SK-N-SH (cell line): ENCODE measurements at regions not wholly inside any gene's neighbourhood (a gene's known extent, or its start where the extent isn't known, plus 50 kb on each side); places are given as distances from the start of the nearest gene placed in this dataset.

Experiments used
- CTCF ChIA-PET: fragments of 300-600, 350-600 bp; formaldehyde crosslinking; extraction: SDS; loops from one replicate; lab custom pipeline; 2021; lab: Yijun Ruan, JAX
- POLR2A ChIA-PET: fragments of 350-600 bp; sonication (Branson Sonifier 250); formaldehyde crosslinking; extraction: SDS; loops from one replicate; lab custom pipeline; 2020; ENCODE audit warnings: antibody characterized with exemption, inconsistent platforms; lab: Yijun Ruan, JAX
- DNase-seq: peaks from one replicate; pipeline ENCODE4 v3.0.0; 2012
- H2AFZ ChIP-seq: fragments of 200-600 bp; sonication (generic); 2 replicates; pipeline ENCODE4 v1.8.1; 2016; ENCODE audit warnings: antibody characterized with exemption, mild to moderate bottlenecking, low read depth
- H3F3A ChIP-seq: fragments of 200-600 bp; sonication (generic); replicated peaks from 2 replicates; pipeline ENCODE3; 2016; ENCODE audit warnings: antibody characterized with exemption, mild to moderate bottlenecking; ENCODE audit not compliant: insufficient read depth
- H3K27ac ChIP-seq, 2 experiments: fragments of 200-500 bp in 1 of 2; fragments of 200-600 bp in 1 of 2; sonication (Bioruptor generic) in 1 of 2; sonication (generic), shearing (Covaris generic) in 1 of 2; 2 replicates each; pipeline versions ENCODE4 v1.5.1 to v1.6.1; 2014 to 2016; ENCODE audit warnings: low read depth in 2 of 2, inconsistent platforms in 1 of 2, low read length in 1 of 2, mild to moderate bottlenecking in 1 of 2, mixed read lengths in 1 of 2
- H3K27me3 ChIP-seq: fragments of 200-600 bp; sonication (generic), shearing (Covaris generic); 2 replicates; pipeline ENCODE4 v1.6.1; 2016; ENCODE audit warnings: mixed run types; ENCODE audit not compliant: insufficient read depth
- H3K36me3 ChIP-seq, 2 experiments: fragments of 200-500 bp in 1 of 2; fragments of 200-600 bp in 1 of 2; sonication (Bioruptor generic) in 1 of 2; sonication (generic) in 1 of 2; replicated peaks in 1 of 2; 2 replicates each; pipeline versions ENCODE3 to v1.5.1; 2014 to 2016; ENCODE audit warnings: low read length in 1 of 2, mild to moderate bottlenecking in 1 of 2; ENCODE audit not compliant: insufficient read depth in 2 of 2, control insufficient read depth in 1 of 2
- H3K4me1 ChIP-seq, 2 experiments: fragments of 200-500 bp in 1 of 2; fragments of 200-600 bp in 1 of 2; sonication (Bioruptor generic) in 1 of 2; sonication (generic), shearing (Covaris generic) in 1 of 2; 2 replicates each; pipeline versions ENCODE4 v1.5.1 to v1.6.1; 2014 to 2016; ENCODE audit warnings: low read depth in 1 of 2, low read length in 1 of 2, mixed run types in 1 of 2; ENCODE audit not compliant: insufficient read depth in 2 of 2, control insufficient read depth in 1 of 2
- H3K4me2 ChIP-seq: fragments of 200-600 bp; sonication (generic), shearing (Covaris generic); 2 replicates; pipeline ENCODE4 v1.6.1; 2017; ENCODE audit warnings: mixed run types
- H3K4me3 ChIP-seq, 2 experiments: fragments of 200-500 bp in 1 of 2; fragments of 200-600 bp in 1 of 2; sonication (Bioruptor generic) in 1 of 2; sonication (generic), shearing (Covaris generic) in 1 of 2; 2 replicates each; pipeline versions ENCODE4 v1.5.1 to v1.8.1; 2014 to 2016; ENCODE audit warnings: low read depth in 2 of 2, inconsistent platforms in 1 of 2, low read length in 1 of 2, mild to moderate bottlenecking in 1 of 2, mixed read lengths in 1 of 2, moderate library complexity in 1 of 2
- H3K79me2 ChIP-seq: fragments of 200-600 bp; sonication (generic); 2 replicates; pipeline ENCODE4 v1.8.1; 2017; ENCODE audit warnings: mild to moderate bottlenecking; ENCODE audit not compliant: insufficient read depth
- H3K9ac ChIP-seq: fragments of 200-600 bp; sonication (generic); 2 replicates; pipeline ENCODE4 v1.6.1; 2017; ENCODE audit warnings: mixed run types
- H3K9me2 ChIP-seq: fragments of 200-600 bp; sonication (generic); 2 replicates; pipeline ENCODE4 v1.6.1; 2017; ENCODE audit warnings: mixed run types
- H3K9me3 ChIP-seq: fragments of 200-600 bp; sonication (generic); 2 replicates; pipeline ENCODE4 v1.6.1; 2017; ENCODE audit warnings: mixed run types, mild to moderate bottlenecking, moderate library complexity
- H4K20me1 ChIP-seq: fragments of 200-600 bp; sonication (generic); 2 replicates; pipeline ENCODE4 v1.6.1; 2017; ENCODE audit warnings: mild to moderate bottlenecking, mixed run types; ENCODE audit not compliant: insufficient read depth
- EP300 ChIP-seq, 2 experiments: IDR thresholded peaks; 2 replicates each; pipeline versions ENCODE4 v1.4.0 to v1.6.1; 2012; ENCODE audit warnings: borderline replicate concordance in 1 of 2, low read depth in 1 of 2, low read length in 1 of 2
- FOSL2 ChIP-seq: IDR thresholded peaks from 2 replicates; pipeline ENCODE4 v1.4.0; 2012; ENCODE audit warnings: low read depth, mild to moderate bottlenecking, moderate library complexity, borderline replicate concordance
- GABPA ChIP-seq: IDR thresholded peaks from 2 replicates; pipeline ENCODE4 v1.4.0; 2012; ENCODE audit warnings: low read depth, mild to moderate bottlenecking
- GATA2 ChIP-seq: sonication (generic); formaldehyde crosslinking; IDR thresholded peaks from 2 replicates; pipeline ENCODE4 v1.5.0; 2020; ENCODE audit warnings: mild to moderate bottlenecking, missing genetic modification reagents
- MEF2A ChIP-seq: IDR thresholded peaks from 2 replicates; pipeline ENCODE4 v1.4.0; 2012; ENCODE audit warnings: low read depth, borderline replicate concordance
- MXI1 ChIP-seq: IDR thresholded peaks from 2 replicates; pipeline ENCODE4 v1.6.1; 2012; ENCODE audit warnings: mild to moderate bottlenecking, low read depth, low read length, improper control_type of control experiment
- NFIC ChIP-seq: IDR thresholded peaks from 2 replicates; pipeline ENCODE4 v1.4.0; 2012; ENCODE audit warnings: borderline replicate concordance
- POLR2AphosphoS5 ChIP-seq: IDR thresholded peaks from 2 replicates; pipeline ENCODE4 v1.6.1; 2012; ENCODE audit warnings: low read depth, low read length
- RAD21 ChIP-seq: IDR thresholded peaks from 2 replicates; pipeline ENCODE4 v1.6.1; 2012; ENCODE audit warnings: mild to moderate bottlenecking, low read length
- RXRA ChIP-seq: IDR thresholded peaks from 2 replicates; pipeline ENCODE4 v1.4.0; 2012; ENCODE audit warnings: low read depth, mild to moderate bottlenecking, borderline replicate concordance
- SMC3 ChIP-seq: IDR thresholded peaks from 2 replicates; pipeline ENCODE4 v1.6.1; 2012; ENCODE audit warnings: low read depth, low read length, improper control_type of control experiment
- TAF1 ChIP-seq: IDR thresholded peaks from 2 replicates; pipeline ENCODE4 v1.6.1; 2012; ENCODE audit warnings: low read depth, mild to moderate bottlenecking, low read length, moderate library complexity, borderline replicate concordance
- TEAD4 ChIP-seq: IDR thresholded peaks from 2 replicates; pipeline ENCODE4 v1.4.0; 2012; ENCODE audit warnings: mild to moderate bottlenecking, borderline replicate concordance; ENCODE audit not compliant: insufficient read depth
- USF1 ChIP-seq: IDR thresholded peaks from 2 replicates; pipeline ENCODE4 v1.4.0; 2012; ENCODE audit warnings: low read depth, borderline replicate concordance
- USF2 ChIP-seq: fragments of 150-350 bp; IDR thresholded peaks from 2 replicates; pipeline ENCODE4 v1.6.1; 2017; ENCODE audit warnings: antibody characterized with exemption, low read length, low read depth, borderline replicate concordance
- YY1 ChIP-seq: IDR thresholded peaks from 2 replicates; pipeline ENCODE4 v1.4.0; 2012; ENCODE audit warnings: low read depth, mild to moderate bottlenecking
- WGBS: methylation state at CpG from one replicate; pipeline ENCODE4 v1.1.6; 2017; ENCODE audit warnings: low lambda C conversion rate; 5-methylcytosine and 5-hydroxymethylcytosine counted together
- TF ChIP-seq, protein P1 (sequence below): IDR thresholded peaks from 2 replicates; pipeline ENCODE4 v1.6.1; 2012; ENCODE audit warnings: mild to moderate bottlenecking, low read depth, low read length, moderate library complexity

- H3K79me2 ChIP-seq: no peaks in the 10 kb centered on the region
- H3F3A ChIP-seq: no peaks in the 10 kb centered on the region
- no peak for DNase-seq
- ChIA-PET POLR2A (no interaction called here), CTCF (no interaction called here)
- H2AFZ ChIP-seq: no peak overlapping the region
- H3K9ac ChIP-seq: no peak overlapping the region
- no peaks in the 10 kb centered on the region for H4K20me1 ChIP-seq
- H3K36me3 ChIP-seq: no peaks in the 10 kb centered on the region
- WGBS: 63% methylated on average over 3 of the region's 5 CpGs
- H3K9me2 ChIP-seq: no peaks in the 10 kb centered on the region
- no peaks in the 10 kb centered on the region for H3K27me3 ChIP-seq
- no peaks in the 10 kb centered on the region for H3K9me3 ChIP-seq
- no peaks in the 10 kb centered on the region for H3K4me1 ChIP-seq
- H3K4me2 ChIP-seq: no peak overlapping the region
- no peak overlapping the region for H3K4me3 ChIP-seq
- TF ChIP-seq POLR2AphosphoS5 (no peak), USF2 (no peak), GATA2 (no peak), SMC3 (no peak), RXRA (no peak), TEAD4 (no peak), USF1 (no peak), TAF1 (no peak), FOSL2 (no peak), NFIC (no peak), GABPA (no peak), EP300 (IDR thresholded peaks at IDR 0.05; ENCODE audit: borderline replicate concordance in 1 of 2, low read depth in 1 of 2, low read length in 1 of 2) (no peak), YY1 (no peak), MXI1 (no peak), MEF2A (no peak), RAD21 (no peak)
- TF ChIP-seq, protein P1, sequence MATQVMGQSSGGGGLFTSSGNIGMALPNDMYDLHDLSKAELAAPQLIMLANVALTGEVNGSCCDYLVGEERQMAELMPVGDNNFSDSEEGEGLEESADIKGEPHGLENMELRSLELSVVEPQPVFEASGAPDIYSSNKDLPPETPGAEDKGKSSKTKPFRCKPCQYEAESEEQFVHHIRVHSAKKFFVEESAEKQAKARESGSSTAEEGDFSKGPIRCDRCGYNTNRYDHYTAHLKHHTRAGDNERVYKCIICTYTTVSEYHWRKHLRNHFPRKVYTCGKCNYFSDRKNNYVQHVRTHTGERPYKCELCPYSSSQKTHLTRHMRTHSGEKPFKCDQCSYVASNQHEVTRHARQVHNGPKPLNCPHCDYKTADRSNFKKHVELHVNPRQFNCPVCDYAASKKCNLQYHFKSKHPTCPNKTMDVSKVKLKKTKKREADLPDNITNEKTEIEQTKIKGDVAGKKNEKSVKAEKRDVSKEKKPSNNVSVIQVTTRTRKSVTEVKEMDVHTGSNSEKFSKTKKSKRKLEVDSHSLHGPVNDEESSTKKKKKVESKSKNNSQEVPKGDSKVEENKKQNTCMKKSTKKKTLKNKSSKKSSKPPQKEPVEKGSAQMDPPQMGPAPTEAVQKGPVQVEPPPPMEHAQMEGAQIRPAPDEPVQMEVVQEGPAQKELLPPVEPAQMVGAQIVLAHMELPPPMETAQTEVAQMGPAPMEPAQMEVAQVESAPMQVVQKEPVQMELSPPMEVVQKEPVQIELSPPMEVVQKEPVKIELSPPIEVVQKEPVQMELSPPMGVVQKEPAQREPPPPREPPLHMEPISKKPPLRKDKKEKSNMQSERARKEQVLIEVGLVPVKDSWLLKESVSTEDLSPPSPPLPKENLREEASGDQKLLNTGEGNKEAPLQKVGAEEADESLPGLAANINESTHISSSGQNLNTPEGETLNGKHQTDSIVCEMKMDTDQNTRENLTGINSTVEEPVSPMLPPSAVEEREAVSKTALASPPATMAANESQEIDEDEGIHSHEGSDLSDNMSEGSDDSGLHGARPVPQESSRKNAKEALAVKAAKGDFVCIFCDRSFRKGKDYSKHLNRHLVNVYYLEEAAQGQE: no peak
- H3K27ac ChIP-seq: no peak overlapping the region
Observed at GRCh38 chr13:90576067-90576466, 771.4 kb upstream of the MIR17HG start.
